Mesothelial cell of epicardium (in vitro differentiated cells): ENCODE measurements at regions not wholly inside any gene's neighbourhood (a gene's known extent, or its start where the extent isn't known, plus 50 kb on each side); places are given as distances from the start of the nearest gene placed in this dataset.

Experiments used
- DNase-seq, 2 experiments: peaks; one replicate each; pipeline ENCODE4 v3.0.0; 2021; ENCODE audit warnings: low spot score in 2 of 2; ENCODE audit not compliant: unreplicated experiment in 2 of 2
- H3K27ac Mint-ChIP-seq: 2 replicates; pipeline ENCODE4 v1.8.0; 2021; ENCODE audit warnings: mixed read lengths
- H3K27me3 Mint-ChIP-seq: 2 replicates; pipeline ENCODE4 v1.8.0; 2021; ENCODE audit warnings: low read depth, mixed read lengths
- H3K36me3 Mint-ChIP-seq: 2 replicates; pipeline ENCODE4 v1.8.0; 2021; ENCODE audit warnings: mixed read lengths
- H3K4me1 Mint-ChIP-seq: 2 replicates; pipeline ENCODE4 v1.8.0; 2021; ENCODE audit warnings: mixed read lengths
- H3K4me3 Mint-ChIP-seq: 2 replicates; pipeline ENCODE4 v1.8.0; 2021; ENCODE audit warnings: mild to moderate bottlenecking, moderate library complexity, mixed read lengths
- H3K9me3 Mint-ChIP-seq: 2 replicates; pipeline ENCODE4 v1.8.0; 2021; ENCODE audit warnings: mixed read lengths
- TF ChIP-seq, protein P1 (sequence below): fragments of 200-600 bp; sonication (generic); IDR thresholded peaks from one replicate; pipeline ENCODE4 v1.5.0; 2021; ENCODE audit warnings: antibody characterized with exemption; ENCODE audit not compliant: unreplicated experiment

DNA sequence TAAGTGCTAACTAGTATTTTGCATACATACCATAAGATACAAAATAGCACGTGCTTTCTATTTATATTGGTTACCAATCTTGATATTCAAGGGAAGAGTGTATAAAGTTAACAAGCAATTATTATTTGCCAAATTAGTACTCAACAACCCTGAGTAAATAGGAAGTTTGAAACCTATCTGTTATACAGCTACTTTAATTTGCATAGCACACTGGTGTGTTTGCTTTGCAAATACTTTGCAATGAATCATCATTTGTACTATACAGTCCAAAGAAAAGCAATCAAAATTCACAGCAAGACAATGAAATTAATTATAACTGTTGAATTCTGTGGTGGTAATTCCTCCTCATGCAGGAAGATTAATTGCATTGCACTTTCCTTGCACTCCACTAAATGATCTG, 469.1 kb downstream of the PRKD1 start:
- Mint-ChIP-seq H3K27me3 (peaks cover 4% of the 10 kb centered on the region), H3K4me1 (no peaks in the 10 kb centered on the region), H3K9me3 (no peaks in the 10 kb centered on the region), H3K27ac (no peak overlapping the region), H3K36me3 (no peaks in the 10 kb centered on the region), H3K4me3 (no peak overlapping the region)
- DNase-seq: no peak
- TF ChIP-seq, protein P1, sequence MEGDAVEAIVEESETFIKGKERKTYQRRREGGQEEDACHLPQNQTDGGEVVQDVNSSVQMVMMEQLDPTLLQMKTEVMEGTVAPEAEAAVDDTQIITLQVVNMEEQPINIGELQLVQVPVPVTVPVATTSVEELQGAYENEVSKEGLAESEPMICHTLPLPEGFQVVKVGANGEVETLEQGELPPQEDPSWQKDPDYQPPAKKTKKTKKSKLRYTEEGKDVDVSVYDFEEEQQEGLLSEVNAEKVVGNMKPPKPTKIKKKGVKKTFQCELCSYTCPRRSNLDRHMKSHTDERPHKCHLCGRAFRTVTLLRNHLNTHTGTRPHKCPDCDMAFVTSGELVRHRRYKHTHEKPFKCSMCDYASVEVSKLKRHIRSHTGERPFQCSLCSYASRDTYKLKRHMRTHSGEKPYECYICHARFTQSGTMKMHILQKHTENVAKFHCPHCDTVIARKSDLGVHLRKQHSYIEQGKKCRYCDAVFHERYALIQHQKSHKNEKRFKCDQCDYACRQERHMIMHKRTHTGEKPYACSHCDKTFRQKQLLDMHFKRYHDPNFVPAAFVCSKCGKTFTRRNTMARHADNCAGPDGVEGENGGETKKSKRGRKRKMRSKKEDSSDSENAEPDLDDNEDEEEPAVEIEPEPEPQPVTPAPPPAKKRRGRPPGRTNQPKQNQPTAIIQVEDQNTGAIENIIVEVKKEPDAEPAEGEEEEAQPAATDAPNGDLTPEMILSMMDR: no peak

DNA sequence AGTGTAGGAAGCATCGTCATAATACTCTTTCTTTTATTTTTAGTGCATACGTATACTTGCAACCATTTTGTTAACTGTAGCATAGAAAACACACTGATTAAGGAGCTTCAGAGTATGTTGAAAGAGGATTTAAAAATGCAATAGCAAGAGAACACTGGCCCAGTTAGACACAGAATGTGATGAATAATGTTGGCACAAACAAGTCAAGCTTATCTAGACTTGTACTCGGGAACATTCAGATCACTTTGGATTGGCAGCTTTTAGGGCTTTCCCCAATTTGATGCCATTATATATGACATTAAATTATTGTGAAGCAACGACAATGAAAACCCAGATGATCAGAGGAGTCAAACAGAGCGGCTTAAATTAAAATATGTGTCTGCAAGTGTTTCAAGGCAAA, 468.1 kb downstream of the PRKD1 start:
- no peaks in the 10 kb centered on the region for H3K4me1 Mint-ChIP-seq
- H3K27ac Mint-ChIP-seq: no peak overlapping the region
- H3K36me3 Mint-ChIP-seq: no peaks in the 10 kb centered on the region

DNA sequence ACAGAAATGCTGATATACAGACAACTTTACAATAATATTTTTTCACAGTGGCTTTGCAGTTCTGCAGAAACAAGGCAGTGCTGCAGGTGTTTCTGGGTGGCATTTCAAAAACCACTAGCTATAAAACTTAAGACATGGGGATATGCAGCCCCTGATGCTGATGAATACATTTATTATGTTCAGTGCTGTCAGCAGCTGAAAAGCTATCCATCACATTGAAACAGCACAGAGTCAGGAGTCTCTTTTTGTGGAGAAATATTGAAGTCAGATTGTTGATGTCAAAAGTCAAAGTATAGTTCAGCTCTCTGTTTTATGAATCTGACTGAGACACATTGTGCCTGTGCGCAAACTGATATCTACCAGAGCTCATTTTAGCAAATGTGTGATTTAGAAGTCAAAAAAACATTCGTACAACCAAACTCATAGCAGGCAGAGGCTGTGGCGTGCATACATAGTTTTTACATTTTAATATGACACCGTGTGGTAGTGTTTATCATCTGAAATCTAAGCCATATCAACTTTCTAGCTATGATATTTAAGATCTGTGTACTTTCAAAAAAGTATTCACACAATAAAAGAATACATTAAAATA, 467.6 kb downstream of the PRKD1 start:
- Mint-ChIP-seq H3K4me1 (no peaks in the 10 kb centered on the region), H3K9me3 (no peaks in the 10 kb centered on the region), H3K4me3 (no peak overlapping the region), H3K27ac (no peak overlapping the region), H3K27me3 (peaks cover 13% of the 10 kb centered on the region), H3K36me3 (no peaks in the 10 kb centered on the region)
- TF ChIP-seq, protein P1: no peak
- no peak for DNase-seq

More for the DNA sequence above, 468.1 kb downstream of the PRKD1 start:
- Mint-ChIP-seq H3K27me3 (peaks cover 8% of the 10 kb centered on the region), H3K9me3 (no peaks in the 10 kb centered on the region), H3K4me3 (no peak overlapping the region)
- DNase-seq: no peak
- TF ChIP-seq, protein P1: no peak

DNA sequence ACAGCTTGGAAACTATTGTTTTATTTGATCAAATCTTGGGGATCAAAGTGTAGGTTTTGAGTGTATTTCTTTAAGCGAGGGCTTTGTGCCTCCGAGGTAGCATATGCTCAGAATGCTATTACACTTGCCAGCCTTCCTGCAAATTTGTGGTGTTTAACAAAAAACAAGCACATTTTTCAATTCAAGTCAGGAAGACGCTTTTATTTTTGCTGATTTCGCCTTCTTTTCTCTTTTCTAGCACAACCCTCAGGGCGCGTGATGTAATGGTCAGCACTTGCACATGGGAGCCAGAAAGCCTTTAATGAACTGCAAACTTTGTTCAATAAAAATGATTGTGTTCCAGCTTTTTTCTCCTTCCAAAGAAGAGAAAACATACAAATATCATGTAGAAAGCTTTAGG, 466.5 kb downstream of the PRKD1 start:
- H3K27me3 Mint-ChIP-seq: peaks cover 18% of the 10 kb centered on the region
- no peak overlapping the region for H3K27ac Mint-ChIP-seq
- no peaks in the 10 kb centered on the region for H3K4me1 Mint-ChIP-seq
- H3K36me3 Mint-ChIP-seq: no peaks in the 10 kb centered on the region
- H3K9me3 Mint-ChIP-seq: no peaks in the 10 kb centered on the region
- no peak overlapping the region for H3K4me3 Mint-ChIP-seq
- TF ChIP-seq, protein P1: no peak
- no peak for DNase-seq

DNA sequence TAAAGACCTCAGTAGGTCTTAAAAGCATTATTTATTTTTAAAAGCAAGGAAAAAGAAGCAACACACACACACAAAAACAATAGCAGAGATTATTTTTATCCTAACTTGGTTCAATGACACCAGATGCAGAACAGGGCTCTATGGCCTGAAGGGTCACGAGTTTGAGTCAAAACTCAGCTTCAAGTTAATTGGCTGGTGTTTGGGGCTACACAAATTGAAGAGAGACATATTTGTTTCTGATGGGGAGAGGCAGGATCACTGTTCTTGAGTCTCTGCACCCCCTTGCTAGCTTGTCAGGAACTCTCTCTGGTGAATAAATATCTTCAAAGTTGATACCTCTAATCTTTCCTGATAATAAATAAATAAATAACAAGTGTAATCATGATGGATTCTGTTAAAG, 466.1 kb downstream of the PRKD1 start:
- Mint-ChIP-seq H3K4me1 (no peaks in the 10 kb centered on the region), H3K27ac (no peak overlapping the region), H3K4me3 (no peak overlapping the region), H3K9me3 (no peaks in the 10 kb centered on the region), H3K36me3 (no peaks in the 10 kb centered on the region), H3K27me3 (peaks cover 18% of the 10 kb centered on the region)
- TF ChIP-seq, protein P1: no peak
- DNase-seq: no peak

DNA sequence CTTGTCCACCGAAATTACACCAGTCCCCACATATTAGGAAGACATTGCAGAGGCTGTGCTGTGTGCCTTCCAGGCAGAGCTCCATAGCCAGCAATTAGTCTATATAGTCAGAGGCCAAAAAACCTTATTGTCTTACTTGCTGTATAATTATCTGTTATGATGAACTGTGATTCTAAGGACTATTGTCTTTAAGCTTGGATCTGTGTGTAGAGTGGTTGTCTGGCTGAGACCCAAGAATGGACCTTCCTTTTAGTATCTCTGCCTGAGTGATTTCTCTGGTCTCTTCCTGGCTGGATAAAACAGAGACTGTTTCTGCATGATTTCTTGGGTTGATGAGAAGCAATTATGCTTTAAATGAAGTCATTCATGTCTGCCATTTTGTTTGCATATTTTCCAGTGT, 465.3 kb downstream of the PRKD1 start:
- DNase-seq: no peak
- H3K4me1 Mint-ChIP-seq: no peaks in the 10 kb centered on the region
- no peaks in the 10 kb centered on the region for H3K9me3 Mint-ChIP-seq
- peaks cover 22% of the 10 kb centered on the region for H3K27me3 Mint-ChIP-seq
- TF ChIP-seq, protein P1: no peak
- no peaks in the 10 kb centered on the region for H3K36me3 Mint-ChIP-seq
- H3K4me3 Mint-ChIP-seq: no peak overlapping the region
- H3K27ac Mint-ChIP-seq: no peak overlapping the region
